ENCODE measurements at regions not wholly inside any gene's neighbourhood (a gene's known extent, or its start where the extent isn't known, plus 50 kb on each side); places are given as distances from the start of the nearest gene placed in this dataset.

DNA sequence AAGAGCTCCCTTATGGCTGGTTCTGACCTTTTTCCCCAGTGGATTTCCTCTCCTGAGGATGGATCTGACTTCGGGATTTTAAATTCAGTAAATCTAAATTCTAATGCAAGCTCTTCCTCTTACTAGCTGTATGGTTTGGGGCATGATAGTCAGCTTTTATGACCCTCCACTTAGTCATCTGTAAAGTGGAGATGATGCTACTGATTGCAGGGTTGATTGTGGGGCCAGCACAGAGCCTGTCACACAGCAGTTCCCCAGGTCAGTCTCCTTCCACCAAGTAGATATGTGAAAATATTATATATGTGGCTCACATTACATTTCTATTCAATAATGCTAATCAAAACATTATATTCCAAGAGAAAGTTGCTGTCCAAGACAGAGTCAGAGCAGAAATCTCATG is 141.3 kb upstream of the UBE2E1 start:
- DNase-seq (ENCODE audit: low read depth): no peak

DNA sequence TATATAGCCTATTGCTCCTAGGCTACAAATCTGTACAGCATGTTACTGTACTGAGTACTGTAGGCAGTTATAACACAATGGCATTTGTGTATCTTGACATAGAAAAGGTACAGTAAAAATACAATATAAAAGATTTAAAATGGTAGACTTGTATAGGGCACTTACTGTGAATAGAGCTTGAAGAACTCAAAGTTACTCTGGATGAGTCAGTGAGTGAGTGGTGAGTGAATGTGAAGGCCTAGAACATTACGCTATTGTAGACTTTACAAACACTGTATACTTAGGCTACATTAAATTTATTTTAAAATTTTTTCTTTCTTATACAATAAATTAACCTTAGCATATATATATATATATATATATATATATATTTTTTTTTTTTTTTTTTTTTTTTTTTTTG is 140.0 kb upstream of the UBE2E1 start:
- DNase-seq (ENCODE audit: low read depth): no peak

- DNase-seq (ENCODE audit: low read depth): no peak
These were observed 138.9 kb upstream of the UBE2E1 start for GRCh38 chr3:23666818-23667217.

GRCh38 chr3:23667536-23668429 is 138.0 kb upstream of the UBE2E1 start:
- DNase-seq (ENCODE audit: low read depth): no peak

DNA sequence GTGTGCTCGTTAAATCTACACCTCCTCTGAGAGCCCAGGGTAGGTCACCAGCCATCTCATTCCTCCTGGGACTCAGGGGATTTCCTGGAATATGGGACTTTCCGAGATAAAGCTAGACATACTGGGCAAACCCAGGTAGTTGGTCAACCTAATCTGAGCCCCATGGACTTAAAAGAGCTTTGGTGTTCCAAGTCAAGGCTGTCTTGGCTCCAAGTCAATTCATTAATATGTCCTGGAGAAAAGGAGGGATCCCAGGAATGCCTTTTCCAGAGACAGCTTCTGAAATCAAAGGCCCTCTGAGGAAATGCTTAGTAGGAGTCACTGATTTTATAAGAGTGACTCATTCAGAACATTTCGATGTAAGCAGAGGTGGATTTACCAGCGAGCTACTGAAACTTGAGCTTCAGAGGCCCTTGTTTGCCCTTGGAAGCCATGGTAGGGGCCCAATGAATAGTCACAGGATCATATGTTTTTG is 137.3 kb upstream of the UBE2E1 start:
- no peak for DNase-seq (ENCODE audit: low read depth)

DNA sequence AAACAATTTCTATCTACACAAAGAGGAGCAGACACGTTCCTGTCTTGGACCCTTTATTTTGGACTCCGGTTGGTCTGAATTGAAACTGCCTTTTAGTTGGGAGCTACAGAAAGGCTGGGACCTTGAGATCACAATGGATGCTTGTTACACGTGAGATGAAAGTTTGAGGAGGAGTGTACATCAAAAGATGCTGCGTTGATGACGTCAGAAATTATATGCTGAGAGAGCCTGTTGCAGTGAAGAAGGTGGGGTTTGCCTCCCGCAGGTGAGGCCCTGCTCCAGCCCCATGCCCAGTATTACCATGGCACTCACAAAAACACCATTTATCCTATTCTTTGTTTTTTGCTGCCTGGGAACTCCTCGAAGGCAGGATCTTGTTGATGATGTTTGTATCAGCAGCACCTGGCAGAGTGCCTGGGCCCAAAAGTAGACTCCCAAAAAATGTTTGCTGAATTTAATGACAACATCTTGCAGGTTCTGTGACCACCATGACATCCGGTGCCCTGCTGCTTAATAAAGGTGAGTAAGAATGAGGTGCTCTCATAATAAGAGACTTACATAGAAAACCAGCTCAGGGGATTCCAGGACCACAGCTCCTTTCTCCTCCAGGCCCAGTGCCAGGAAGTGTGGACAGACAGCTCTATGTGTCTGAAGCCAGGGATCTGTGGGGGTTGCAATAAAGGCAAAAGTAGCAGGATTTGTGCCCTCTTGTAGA is 136.1 kb upstream of the UBE2E1 start:
- no peak for DNase-seq (ENCODE audit: low read depth)

DNA sequence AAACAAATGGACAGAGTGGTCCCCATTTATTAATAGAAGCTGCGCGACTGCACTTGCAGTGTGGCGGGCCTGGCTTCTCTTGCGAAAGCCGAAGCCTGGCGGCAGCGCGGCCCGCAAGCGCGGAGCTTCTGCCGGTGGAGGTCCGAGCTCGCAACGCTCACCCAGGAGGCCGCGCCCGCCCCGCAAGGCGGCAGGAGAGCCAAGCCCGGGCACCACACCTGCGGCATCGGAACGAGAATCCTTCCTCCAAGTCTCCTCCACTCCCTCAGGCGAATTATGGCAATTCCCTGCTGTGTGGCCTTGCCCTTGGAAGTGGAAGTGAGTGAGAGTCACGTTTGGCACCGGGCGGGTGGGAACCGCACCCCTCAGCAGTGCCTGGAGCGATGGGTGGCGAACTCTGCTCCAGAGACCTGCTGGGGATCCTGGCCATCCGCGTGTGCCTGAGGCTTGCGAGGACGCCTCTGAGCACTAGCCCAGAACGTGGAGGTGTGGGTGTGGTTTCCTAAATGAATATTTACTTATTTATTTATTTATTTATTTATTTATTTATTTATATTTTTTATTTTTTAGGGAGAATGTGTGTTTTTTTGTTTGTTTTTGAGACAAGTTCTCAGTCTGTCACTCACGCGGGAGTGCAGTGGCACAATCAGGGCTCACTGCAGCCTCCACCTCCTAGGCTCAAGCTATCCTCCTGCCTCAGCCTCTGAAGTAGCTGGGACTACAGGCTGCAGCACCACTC is 133.7 kb upstream of the UBE2E1 start:
- no peak for DNase-seq (ENCODE audit: low read depth)

DNA sequence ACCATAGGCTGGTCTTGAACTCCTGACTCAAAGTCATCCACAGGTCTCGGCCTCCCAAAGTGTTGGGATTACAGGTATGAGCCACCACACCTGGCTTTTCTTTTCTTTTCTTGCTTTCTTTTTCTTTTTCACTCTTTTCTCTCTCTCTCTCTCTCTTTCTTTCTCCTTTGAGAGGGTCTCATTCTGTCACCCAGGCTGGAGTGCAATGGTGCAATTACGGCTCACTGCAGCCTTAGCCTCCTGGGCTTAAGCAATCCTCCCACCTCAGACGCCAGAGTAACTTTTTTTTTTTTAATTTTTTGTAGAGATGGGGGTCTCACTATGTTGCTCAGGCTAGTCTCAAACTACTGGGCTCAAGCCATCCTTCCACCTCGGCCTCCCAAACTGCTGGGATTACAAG is 133.1 kb upstream of the UBE2E1 start:
- no peak for DNase-seq (ENCODE audit: low read depth)

GRCh38 chr3:23675010-23675409 is 130.7 kb upstream of the UBE2E1 start:
- DNase-seq (ENCODE audit: low read depth): no peak

DNA sequence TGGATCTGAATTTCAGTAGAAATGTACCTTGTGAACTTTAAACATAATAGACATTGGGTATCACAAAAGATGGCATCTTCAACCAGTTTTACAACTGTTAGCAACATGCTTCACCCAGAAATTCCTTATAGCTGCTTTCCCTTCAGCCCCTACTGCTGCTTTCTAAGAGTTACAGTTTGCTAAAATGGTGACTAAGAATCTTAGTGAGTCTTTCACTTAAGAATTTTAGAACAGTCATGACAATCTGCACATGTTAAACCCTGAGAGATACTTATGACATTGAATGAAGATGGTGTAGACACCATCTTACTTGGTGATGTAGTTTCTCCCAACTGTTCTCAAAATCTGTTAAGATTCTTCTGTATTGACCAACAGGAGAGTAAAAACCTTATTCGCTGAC is 129.7 kb upstream of the UBE2E1 start:
- DNase-seq (ENCODE audit: low read depth): no peak

GRCh38 chr3:23682646-23683045 is 123.1 kb upstream of the UBE2E1 start:
- DNase-seq (ENCODE audit: low read depth): no peak

- DNase-seq (ENCODE audit: low read depth): peak; percentile 43
These were observed 120.1 kb upstream of the UBE2E1 start for GRCh38 chr3:23685541-23686258.

DNA sequence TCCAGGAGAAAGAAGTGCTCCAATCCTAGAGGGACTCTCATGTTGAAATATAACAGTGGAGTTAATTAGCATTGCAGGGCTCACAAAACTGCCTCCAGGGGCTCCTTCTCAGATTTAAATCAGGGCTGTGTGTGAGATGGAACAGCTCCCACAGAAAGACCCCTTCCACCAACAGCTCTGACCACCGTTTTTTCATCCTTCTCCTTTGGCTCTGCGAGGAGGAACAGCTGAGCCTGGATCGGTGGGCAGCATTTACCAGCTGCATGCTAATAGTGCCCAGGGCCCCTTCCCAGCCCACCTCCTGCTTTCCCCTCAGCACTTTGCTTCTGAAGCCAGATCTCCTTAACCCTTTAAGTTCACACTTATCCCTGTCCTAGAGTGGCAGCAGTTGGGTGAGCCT is 119.2 kb upstream of the UBE2E1 start:
- no peak for DNase-seq (ENCODE audit: low read depth)

- no peak for DNase-seq (ENCODE audit: low read depth)
These were observed 114.3 kb upstream of the UBE2E1 start for GRCh38 chr3:23691357-23691895.

DNA sequence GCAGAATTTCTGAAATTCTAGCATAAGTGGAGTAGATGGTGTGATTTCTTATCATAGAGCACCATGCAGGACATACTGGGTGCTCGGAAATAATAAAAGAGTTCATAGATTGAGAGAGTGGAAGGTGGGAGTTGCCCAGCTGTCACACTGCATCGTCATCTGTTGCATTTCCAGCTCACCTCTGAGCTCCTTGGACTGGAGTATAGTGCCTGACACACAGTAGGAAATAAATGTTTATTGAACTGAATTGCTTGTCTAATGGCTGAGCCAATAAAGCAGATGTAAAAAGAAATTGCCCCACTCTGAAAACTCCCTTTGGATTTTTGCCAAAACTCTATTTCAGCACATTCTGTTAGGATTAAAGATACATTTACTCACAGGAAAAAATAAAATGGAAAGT is 108.9 kb upstream of the UBE2E1 start:
- no peak for DNase-seq (ENCODE audit: low read depth)

- DNase-seq (ENCODE audit: low read depth): no peak
These were observed 108.3 kb upstream of the UBE2E1 start for GRCh38 chr3:23697416-23697815.

DNA sequence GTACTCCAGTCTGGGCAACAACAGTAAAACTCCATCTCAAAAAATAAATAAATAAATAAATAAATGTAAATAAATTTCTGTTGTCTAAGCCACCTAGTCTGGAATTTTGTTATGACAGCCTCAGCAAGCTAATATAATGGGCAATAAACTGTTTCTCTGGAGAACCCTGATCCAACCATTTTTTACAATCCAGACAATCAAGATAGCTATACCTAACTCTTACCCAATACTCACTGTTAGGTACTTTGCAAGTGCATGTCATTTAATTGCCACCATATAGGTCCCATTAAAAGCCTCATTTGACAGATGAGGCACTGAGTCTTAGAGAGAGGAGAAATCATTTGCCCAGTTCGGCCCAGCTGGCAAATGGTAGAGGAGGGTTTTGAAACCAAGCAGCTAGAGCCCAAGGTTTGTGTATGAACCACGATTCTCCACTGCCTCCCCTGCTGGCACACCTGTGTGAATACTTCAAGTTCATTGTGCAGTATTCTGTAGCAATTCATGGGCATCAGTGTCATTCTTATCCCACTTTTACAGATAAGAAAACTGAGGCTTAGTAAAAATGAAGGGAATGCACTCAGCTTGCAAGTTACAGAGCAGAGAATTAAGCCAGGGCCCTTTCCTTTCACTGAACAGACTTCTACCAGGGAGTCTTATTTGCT is 107.0 kb upstream of the UBE2E1 start:
- DNase-seq (ENCODE audit: low read depth): no peak

DNA sequence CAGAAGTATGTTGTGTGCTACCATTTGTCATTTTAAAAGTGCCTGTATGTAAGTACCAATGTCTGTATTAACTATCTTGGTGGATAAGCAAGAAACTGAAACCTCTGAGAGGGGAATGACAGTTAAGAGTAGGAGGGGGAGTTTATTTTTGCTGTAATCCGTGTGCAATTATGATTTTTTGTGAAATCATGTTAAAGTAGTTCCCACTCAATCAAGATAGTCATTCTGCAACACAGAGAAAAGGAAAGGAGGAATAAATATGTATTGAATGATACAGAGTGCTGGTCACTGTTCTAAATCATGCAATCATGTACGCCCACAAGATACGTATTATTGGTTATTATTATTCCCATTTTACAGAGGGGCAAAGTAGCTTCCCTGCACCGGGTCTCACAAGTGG is 105.1 kb upstream of the UBE2E1 start:
- no peak for DNase-seq (ENCODE audit: low read depth)

DNA sequence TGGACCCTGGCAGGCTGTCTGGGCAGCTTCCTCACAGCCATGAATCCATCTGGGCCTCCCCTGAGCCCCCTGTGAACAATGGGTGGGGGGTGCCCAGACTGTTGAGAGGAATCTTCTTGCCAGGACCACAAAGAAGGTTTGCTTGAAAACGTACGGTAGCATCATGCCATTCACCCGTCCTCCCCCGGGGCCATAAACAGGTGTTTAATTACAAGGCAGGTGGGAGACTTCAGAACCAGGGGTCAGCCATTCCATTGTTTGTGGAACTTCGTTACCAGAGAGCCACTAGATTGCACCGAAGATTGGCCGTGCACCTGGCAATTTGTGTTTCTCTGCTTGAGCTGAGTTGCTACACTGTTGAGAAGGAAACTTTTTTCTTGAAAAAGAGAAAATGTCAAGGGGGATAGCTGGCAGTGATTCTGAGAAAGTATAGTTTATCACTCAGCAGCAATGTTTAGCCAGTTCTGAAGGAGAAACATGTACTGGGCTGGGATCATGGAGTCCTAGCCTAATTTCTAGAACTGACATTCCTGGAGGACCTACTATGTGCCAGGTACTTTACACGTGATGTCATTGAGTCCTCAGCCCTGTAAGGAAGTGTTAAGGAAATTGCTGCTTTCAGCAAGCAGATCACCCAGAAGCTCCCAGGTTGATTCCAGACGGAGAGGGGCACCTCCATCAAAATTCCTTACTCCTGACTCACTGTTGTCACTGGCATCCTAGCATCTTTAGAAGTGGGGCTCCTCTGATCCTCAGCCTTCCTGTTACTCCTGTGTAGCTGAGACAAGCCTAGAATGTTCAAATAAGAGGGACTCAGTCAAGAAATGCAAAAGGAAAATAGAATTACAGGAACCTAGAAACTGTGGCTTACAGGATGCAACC is 103.8 kb upstream of the UBE2E1 start:
- DNase-seq (ENCODE audit: low read depth): no peak

- DNase-seq (ENCODE audit: low read depth): no peak
These were observed 101.5 kb upstream of the UBE2E1 start for GRCh38 chr3:23704298-23704697.

All from forelimb muscle (tissue), 1 donor.